ENCODE measurements at regions not wholly inside any gene's neighbourhood (a gene's known extent, or its start where the extent isn't known, plus 50 kb on each side); places are given as distances from the start of the nearest gene placed in this dataset.

DNA sequence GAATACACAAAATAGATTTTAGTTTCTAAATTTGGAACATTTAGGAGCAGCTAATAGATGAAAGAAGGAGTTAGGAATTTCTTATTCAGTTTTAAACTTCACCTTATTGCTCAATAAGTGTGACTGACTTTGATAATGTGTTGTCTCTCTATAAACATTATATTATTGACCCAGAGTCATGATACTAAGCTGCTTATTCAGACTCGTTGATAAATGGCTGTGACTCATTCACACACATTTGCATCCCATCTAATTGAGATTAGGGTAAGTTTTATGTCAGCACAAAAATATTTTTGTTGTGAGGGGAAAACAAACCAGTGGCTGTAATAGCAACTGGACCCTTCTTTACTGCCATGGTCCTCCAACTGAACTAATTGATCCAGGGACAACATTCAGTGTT lies 137.6 kb downstream of the GOLIM4 start:
- TF ChIP-seq JUND (IDR thresholded peaks at IDR 0.05; ENCODE audit: low read depth): no peak
- in situ Hi-C loops (cut with HindIII; ENCODE audit: low pct_unique_long_range_greater_than_20kb, low sequenced_read_pairs): no loop called here
- no peak for DNase-seq (ENCODE audit: low read depth in 1 of 2, low spot score in 1 of 2)

GRCh38 chr3:167952969-167953368 lies 142.8 kb downstream of the GOLIM4 start:
- DNase-seq (ENCODE audit: low read depth in 1 of 2, low spot score in 1 of 2): no peak
- TF ChIP-seq JUND (IDR thresholded peaks at IDR 0.05; ENCODE audit: low read depth): no peak
- in situ Hi-C loops (cut with HindIII; ENCODE audit: low pct_unique_long_range_greater_than_20kb, low sequenced_read_pairs): no loop called here

GRCh38 chr3:167950212-167950611 lies 145.5 kb downstream of the GOLIM4 start:
- no peak for DNase-seq (ENCODE audit: low read depth in 1 of 2, low spot score in 1 of 2)
- TF ChIP-seq JUND (IDR thresholded peaks at IDR 0.05; ENCODE audit: low read depth): no peak
- in situ Hi-C loops (cut with HindIII; ENCODE audit: low pct_unique_long_range_greater_than_20kb, low sequenced_read_pairs): no loop called here

DNA sequence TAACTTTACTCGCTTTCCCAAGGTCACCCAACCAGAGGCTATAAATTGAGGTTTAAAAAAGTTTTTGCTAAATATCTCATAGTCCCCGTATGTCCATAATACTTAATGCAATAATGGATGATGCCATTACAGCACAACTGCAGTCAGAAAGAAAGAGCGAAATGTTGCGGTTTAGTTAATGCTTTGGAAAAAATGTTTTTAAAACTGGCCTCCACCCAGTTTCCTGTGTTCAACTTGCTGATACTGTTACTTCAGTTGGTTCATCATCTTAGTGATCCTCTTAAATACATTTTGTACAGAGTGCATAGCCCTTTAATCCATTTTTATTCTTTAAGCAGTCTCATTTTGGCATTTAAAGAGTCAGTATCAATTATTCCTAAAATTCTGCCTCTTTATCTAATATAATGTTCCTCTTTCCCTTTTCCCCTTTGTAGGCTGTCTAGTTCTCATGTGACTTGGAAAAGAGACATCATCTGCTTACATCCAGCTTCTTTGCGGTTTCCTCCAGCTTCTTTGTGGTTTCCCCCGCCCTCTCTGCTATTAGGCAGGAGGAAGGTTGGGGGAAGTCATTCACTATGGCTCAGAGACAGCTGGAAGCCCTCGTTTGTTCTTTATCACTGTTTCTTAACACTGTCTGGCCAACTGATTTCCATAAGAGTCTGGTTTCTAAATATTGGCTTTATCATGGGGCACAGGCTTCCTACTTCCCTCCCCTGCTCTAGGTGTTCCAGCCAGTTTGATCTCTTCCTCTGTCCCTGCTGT lies 154.3 kb downstream of the GOLIM4 start:
- TF ChIP-seq JUND (IDR thresholded peaks at IDR 0.05; ENCODE audit: low read depth): no peak
- in situ Hi-C loops (cut with HindIII; ENCODE audit: low pct_unique_long_range_greater_than_20kb, low sequenced_read_pairs): no loop called here
- no peak for DNase-seq (ENCODE audit: low read depth in 1 of 2, low spot score in 1 of 2)

GRCh38 chr3:167940241-167940640 lies 155.5 kb downstream of the GOLIM4 start:
- in situ Hi-C loops (cut with HindIII; ENCODE audit: low pct_unique_long_range_greater_than_20kb, low sequenced_read_pairs): no loop called here
- no peak for TF ChIP-seq JUND (IDR thresholded peaks at IDR 0.05; ENCODE audit: low read depth)
- no peak for DNase-seq (ENCODE audit: low read depth in 1 of 2, low spot score in 1 of 2)

GRCh38 chr3:167938516-167938915 lies 157.2 kb downstream of the GOLIM4 start:
- DNase-seq (ENCODE audit: low read depth in 1 of 2, low spot score in 1 of 2): no peak
- no peak for TF ChIP-seq JUND (IDR thresholded peaks at IDR 0.05; ENCODE audit: low read depth)
- in situ Hi-C loops (cut with HindIII; ENCODE audit: low pct_unique_long_range_greater_than_20kb, low sequenced_read_pairs): no loop called here

- no peak for TF ChIP-seq JUND (IDR thresholded peaks at IDR 0.05; ENCODE audit: low read depth)
- no peak for DNase-seq (ENCODE audit: low read depth in 1 of 2, low spot score in 1 of 2)
- in situ Hi-C loops (cut with HindIII; ENCODE audit: low pct_unique_long_range_greater_than_20kb, low sequenced_read_pairs): no loop called here
Measured at GRCh38 chr3:167936019-167936418, 159.7 kb downstream of the GOLIM4 start.

DNA sequence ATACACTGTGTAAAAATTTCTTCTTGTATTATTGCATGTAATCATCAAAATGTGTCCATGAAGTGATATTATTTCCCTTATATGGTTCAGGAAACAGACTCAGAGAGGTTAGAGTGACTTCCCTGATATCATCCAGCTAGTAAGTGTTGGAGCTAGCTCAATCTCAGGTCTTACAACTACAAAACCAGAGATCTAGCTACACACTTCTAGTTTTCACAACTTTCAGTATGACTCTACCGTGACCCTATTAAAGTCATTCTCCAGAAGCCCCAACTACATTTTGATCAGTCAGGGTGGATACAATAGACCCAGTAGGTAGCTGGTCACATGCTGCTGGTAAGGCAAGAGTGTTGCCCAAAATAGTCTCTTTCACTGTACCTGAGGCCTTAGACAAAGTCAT lies 165.3 kb downstream of the GOLIM4 start:
- TF ChIP-seq JUND (IDR thresholded peaks at IDR 0.05; ENCODE audit: low read depth): no peak
- DNase-seq (ENCODE audit: low read depth in 1 of 2, low spot score in 1 of 2): no peak
- in situ Hi-C loops (cut with HindIII; ENCODE audit: low pct_unique_long_range_greater_than_20kb, low sequenced_read_pairs): no loop called here

GRCh38 chr3:167929968-167930367 lies 165.8 kb downstream of the GOLIM4 start:
- in situ Hi-C loops (cut with HindIII; ENCODE audit: low pct_unique_long_range_greater_than_20kb, low sequenced_read_pairs): no loop called here
- no peak for TF ChIP-seq JUND (IDR thresholded peaks at IDR 0.05; ENCODE audit: low read depth)
- DNase-seq (ENCODE audit: low read depth in 1 of 2, low spot score in 1 of 2): peak; percentile 13 to 63

- no peak for TF ChIP-seq JUND (IDR thresholded peaks at IDR 0.05; ENCODE audit: low read depth)
- in situ Hi-C loops (cut with HindIII; ENCODE audit: low pct_unique_long_range_greater_than_20kb, low sequenced_read_pairs): no loop called here
- no peak for DNase-seq (ENCODE audit: low read depth in 1 of 2, low spot score in 1 of 2)
Measured at GRCh38 chr3:167928381-167928780, 167.3 kb downstream of the GOLIM4 start.

DNA sequence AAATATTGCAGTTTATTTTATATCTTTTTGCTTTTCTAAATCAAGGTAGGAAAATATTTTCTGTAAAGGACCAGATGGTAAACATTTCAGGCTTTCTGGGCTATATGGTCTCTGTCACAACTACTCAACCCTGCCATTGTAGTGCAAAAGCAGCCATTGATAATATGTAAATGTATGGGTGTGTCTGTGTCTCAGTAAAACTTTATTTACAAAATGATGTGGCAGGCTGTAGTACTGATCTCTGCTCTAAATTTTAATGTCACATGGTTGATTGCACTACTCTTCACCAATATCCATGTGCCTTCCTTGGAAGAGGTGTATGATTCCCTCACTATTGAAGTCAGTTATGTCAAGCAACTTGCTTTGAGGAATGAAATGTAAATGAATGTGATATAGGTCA lies 175.0 kb downstream of the GOLIM4 start:
- no peak for DNase-seq (ENCODE audit: low read depth in 1 of 2, low spot score in 1 of 2)
- in situ Hi-C loops (cut with HindIII; ENCODE audit: low pct_unique_long_range_greater_than_20kb, low sequenced_read_pairs): no loop called here
- TF ChIP-seq JUND (IDR thresholded peaks at IDR 0.05; ENCODE audit: low read depth): no peak

- in situ Hi-C loops (cut with HindIII; ENCODE audit: low pct_unique_long_range_greater_than_20kb, low sequenced_read_pairs): no loop called here
- no peak for DNase-seq (ENCODE audit: low read depth in 1 of 2, low spot score in 1 of 2)
- no peak for TF ChIP-seq JUND (IDR thresholded peaks at IDR 0.05; ENCODE audit: low read depth)
Measured at GRCh38 chr3:167919590-167919989, 176.1 kb downstream of the GOLIM4 start.

DNA sequence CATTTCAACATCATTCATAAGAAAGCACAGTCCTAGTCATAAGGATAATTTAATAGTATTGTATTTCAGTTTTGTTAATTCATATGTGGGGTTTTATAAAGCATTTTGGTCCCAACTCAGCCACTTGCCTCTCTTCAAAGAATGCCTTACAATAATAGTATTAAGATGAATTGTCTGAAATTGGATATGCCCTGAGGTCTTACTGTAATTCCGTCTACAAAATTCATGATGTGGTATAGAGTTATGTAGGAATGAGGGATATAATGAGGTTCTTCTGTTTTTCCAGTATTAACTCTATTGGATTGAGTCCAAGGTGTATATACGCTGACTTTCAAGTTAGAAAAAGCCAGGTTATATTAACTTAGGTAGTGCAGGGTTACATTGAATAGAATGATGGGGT lies 177.0 kb downstream of the GOLIM4 start:
- no peak for DNase-seq (ENCODE audit: low read depth in 1 of 2, low spot score in 1 of 2)
- no peak for TF ChIP-seq JUND (IDR thresholded peaks at IDR 0.05; ENCODE audit: low read depth)
- in situ Hi-C loops (cut with HindIII; ENCODE audit: low pct_unique_long_range_greater_than_20kb, low sequenced_read_pairs): no loop called here

- in situ Hi-C loops (cut with HindIII; ENCODE audit: low pct_unique_long_range_greater_than_20kb, low sequenced_read_pairs): no loop called here
- no peak for TF ChIP-seq JUND (IDR thresholded peaks at IDR 0.05; ENCODE audit: low read depth)
- no peak for DNase-seq (ENCODE audit: low read depth in 1 of 2, low spot score in 1 of 2)
Measured at GRCh38 chr3:167918008-167918596, 177.6 kb downstream of the GOLIM4 start.
